ENCODE measurements at regions not wholly inside any gene's neighbourhood (a gene's known extent, or its start where the extent isn't known, plus 50 kb on each side); places are given as distances from the start of the nearest gene placed in this dataset.

GRCh38 chr5:51521583-51521982, 138.3 kb downstream of the ISL1 start:
- FAIRE-seq: no peak
- TF ChIP-seq CTCF (IDR thresholded peaks at IDR 0.05; ENCODE audit: insufficient read depth, low read length, severe bottlenecking): no peak
- Histone ChIP-seq H3K27me3 (ENCODE audit: control insufficient read depth, insufficient read depth, low read length) (no peaks in the 10 kb centered on the region), H3K4me3 (ENCODE audit: low read depth, low read length) (no peak overlapping the region), H3K36me3 (ENCODE audit: control insufficient read depth, insufficient read depth, low read length) (no peaks in the 10 kb centered on the region)
- DNase-seq (ENCODE audit: low read depth): no peak

GRCh38 chr5:51539232-51539631, 156.0 kb downstream of the ISL1 start:
- DNase-seq (ENCODE audit: low read depth): no peak
- H3K4me3 ChIP-seq (ENCODE audit: low read depth, low read length): no peak overlapping the region
- no peak for FAIRE-seq
- no peaks in the 10 kb centered on the region for H3K27me3 ChIP-seq (ENCODE audit: control insufficient read depth, insufficient read depth, low read length)
- no peaks in the 10 kb centered on the region for H3K36me3 ChIP-seq (ENCODE audit: control insufficient read depth, insufficient read depth, low read length)
- TF ChIP-seq CTCF (IDR thresholded peaks at IDR 0.05; ENCODE audit: insufficient read depth, low read length, severe bottlenecking): no peak

GRCh38 chr5:51544031-51544785, 161.0 kb downstream of the ISL1 start:
- no peak for FAIRE-seq
- no peak for TF ChIP-seq CTCF (IDR thresholded peaks at IDR 0.05; ENCODE audit: insufficient read depth, low read length, severe bottlenecking)
- Histone ChIP-seq H3K27me3 (ENCODE audit: control insufficient read depth, insufficient read depth, low read length) (no peaks in the 10 kb centered on the region), H3K36me3 (ENCODE audit: control insufficient read depth, insufficient read depth, low read length) (no peaks in the 10 kb centered on the region), H3K4me3 (ENCODE audit: low read depth, low read length) (no peak overlapping the region)
- peak; percentile 2 for DNase-seq (ENCODE audit: low read depth)

- H3K36me3 ChIP-seq (ENCODE audit: control insufficient read depth, insufficient read depth, low read length): no peaks in the 10 kb centered on the region
- TF ChIP-seq CTCF (IDR thresholded peaks at IDR 0.05; ENCODE audit: insufficient read depth, low read length, severe bottlenecking): no peak
- FAIRE-seq (no peak), DNase-seq (ENCODE audit: low read depth) (peak; percentile 17)
- no peak overlapping the region for H3K4me3 ChIP-seq (ENCODE audit: low read depth, low read length)
- H3K27me3 ChIP-seq (ENCODE audit: control insufficient read depth, insufficient read depth, low read length): no peaks in the 10 kb centered on the region
Observed at GRCh38 chr5:51556833-51557232, 173.6 kb downstream of the ISL1 start.

GRCh38 chr5:51558682-51559081, 175.4 kb downstream of the ISL1 start:
- no peak for TF ChIP-seq CTCF (IDR thresholded peaks at IDR 0.05; ENCODE audit: insufficient read depth, low read length, severe bottlenecking)
- FAIRE-seq (no peak), DNase-seq (ENCODE audit: low read depth) (no peak)
- H3K36me3 ChIP-seq (ENCODE audit: control insufficient read depth, insufficient read depth, low read length): no peaks in the 10 kb centered on the region
- H3K27me3 ChIP-seq (ENCODE audit: control insufficient read depth, insufficient read depth, low read length): no peaks in the 10 kb centered on the region
- H3K4me3 ChIP-seq (ENCODE audit: low read depth, low read length): no peak overlapping the region

- TF ChIP-seq CTCF (IDR thresholded peaks at IDR 0.05; ENCODE audit: insufficient read depth, low read length, severe bottlenecking): no peak
- no peak for FAIRE-seq
- Histone ChIP-seq H3K36me3 (ENCODE audit: control insufficient read depth, insufficient read depth, low read length) (no peaks in the 10 kb centered on the region), H3K4me3 (ENCODE audit: low read depth, low read length) (no peak overlapping the region), H3K27me3 (ENCODE audit: control insufficient read depth, insufficient read depth, low read length) (no peaks in the 10 kb centered on the region)
- no peak for DNase-seq (ENCODE audit: low read depth)
Observed at GRCh38 chr5:51559339-51559738, 176.1 kb downstream of the ISL1 start.

Measured in bronchial epithelial cell (primary cell).